LNCaP clone FGC (cell line): ENCODE measurements at regions not wholly inside any gene's neighbourhood (a gene's known extent, or its start where the extent isn't known, plus 50 kb on each side); places are given as distances from the start of the nearest gene placed in this dataset.

Experiments
- DNase-seq: peaks from one replicate; pipeline ENCODE4 v3.0.0-alpha.2; 2011; ENCODE audit warnings: low read depth
- H3K4me3 ChIP-seq: 2 replicates; pipeline ENCODE4 v1.5.1; 2011; ENCODE audit warnings: mild to moderate bottlenecking, low read depth, low read length, control low read depth
- TF ChIP-seq, protein P1 (sequence below): IDR thresholded peaks from 2 replicates; pipeline ENCODE4 v1.5.1; 2012; ENCODE audit warnings: mild to moderate bottlenecking; ENCODE audit not compliant: control insufficient read depth, insufficient read depth; ENCODE audit errors: extremely low read depth

DNA sequence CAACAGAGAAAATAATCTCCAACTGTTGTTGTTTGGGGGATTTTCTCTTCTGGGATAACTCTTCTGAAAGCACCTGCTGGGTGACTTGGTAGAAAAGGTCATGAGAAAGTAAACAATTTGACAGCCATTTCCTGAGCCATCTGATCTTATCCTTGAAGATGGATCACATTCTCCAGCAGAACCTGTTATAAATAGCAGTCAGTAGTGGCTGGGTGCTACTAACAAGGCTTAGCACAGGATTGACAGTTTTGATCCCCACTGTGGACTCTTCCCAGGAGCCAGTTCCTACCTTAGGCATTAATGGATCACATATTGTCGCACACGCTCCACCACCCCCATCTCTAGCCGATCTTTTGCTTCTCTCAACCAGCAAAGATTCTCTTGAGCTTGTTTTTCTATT is 220.2 kb downstream of the PLK2 start:
- peak; percentile 79 for DNase-seq
- TF ChIP-seq, protein P1, sequence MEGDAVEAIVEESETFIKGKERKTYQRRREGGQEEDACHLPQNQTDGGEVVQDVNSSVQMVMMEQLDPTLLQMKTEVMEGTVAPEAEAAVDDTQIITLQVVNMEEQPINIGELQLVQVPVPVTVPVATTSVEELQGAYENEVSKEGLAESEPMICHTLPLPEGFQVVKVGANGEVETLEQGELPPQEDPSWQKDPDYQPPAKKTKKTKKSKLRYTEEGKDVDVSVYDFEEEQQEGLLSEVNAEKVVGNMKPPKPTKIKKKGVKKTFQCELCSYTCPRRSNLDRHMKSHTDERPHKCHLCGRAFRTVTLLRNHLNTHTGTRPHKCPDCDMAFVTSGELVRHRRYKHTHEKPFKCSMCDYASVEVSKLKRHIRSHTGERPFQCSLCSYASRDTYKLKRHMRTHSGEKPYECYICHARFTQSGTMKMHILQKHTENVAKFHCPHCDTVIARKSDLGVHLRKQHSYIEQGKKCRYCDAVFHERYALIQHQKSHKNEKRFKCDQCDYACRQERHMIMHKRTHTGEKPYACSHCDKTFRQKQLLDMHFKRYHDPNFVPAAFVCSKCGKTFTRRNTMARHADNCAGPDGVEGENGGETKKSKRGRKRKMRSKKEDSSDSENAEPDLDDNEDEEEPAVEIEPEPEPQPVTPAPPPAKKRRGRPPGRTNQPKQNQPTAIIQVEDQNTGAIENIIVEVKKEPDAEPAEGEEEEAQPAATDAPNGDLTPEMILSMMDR = no peak
- H3K4me3 ChIP-seq = no peak overlapping the region

DNA sequence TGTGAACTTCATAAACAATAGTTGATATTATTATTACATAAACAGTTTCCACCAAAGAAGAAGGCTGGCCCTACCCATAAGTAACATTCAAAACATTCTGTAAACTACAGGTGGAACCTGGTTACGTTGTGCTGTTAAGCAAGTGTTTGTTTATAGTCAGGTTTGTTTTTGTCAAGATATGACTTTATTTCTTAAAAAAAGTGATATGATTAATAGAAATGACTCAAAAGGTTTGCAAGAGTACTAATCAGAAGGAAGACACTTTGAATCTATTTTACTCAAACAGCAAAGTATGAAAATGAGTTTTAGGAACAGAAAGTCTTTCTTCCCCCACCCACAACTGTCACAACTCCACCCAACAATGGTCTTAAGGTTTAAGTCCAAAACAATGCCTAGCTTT is 220.8 kb downstream of the PLK2 start:
- DNase-seq = no peak
- TF ChIP-seq, protein P1 = no peak
- H3K4me3 ChIP-seq = no peak overlapping the region

DNA sequence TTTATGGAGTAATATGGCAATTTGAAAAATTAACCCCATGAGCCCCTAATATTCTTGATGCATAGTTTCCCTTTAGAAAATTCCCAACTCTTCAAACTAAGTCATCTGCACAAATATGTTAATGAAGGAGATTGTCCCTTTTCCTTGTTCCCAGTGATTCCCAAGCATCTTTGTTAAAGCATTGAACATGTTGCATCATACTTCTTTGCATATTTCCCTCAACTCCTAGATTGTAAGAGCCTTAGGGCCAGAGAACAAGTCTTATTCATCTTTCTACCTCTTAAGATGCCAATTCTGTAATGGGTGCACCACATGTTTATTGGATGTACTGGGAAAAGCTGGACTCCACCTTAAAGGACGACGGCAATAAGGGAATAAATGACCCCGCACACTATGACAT is 223.4 kb downstream of the PLK2 start:
- no peak overlapping the region for H3K4me3 ChIP-seq
- DNase-seq = no peak
- TF ChIP-seq, protein P1 = no peak

DNA sequence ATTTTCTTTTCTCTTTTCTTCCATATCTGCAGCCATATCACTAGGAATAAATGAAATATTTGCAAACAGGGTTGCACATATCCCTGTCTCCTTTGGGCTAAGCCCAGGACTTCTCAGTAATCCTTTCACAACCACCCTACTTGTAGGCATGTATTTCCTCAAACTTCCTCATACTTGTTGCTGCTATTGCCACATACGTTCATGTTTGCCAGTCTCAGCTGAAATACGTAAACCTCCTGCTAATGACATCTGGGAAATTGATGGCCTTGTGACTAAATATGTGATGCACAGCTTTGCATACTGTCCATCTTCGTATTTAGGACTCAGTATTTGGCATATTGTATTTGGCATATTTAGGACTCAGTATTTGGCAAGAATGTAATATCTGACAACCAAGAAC is 224.6 kb downstream of the PLK2 start:
- DNase-seq = peak; percentile 36
- H3K4me3 ChIP-seq = no peak overlapping the region
- TF ChIP-seq, protein P1 = no peak

DNA sequence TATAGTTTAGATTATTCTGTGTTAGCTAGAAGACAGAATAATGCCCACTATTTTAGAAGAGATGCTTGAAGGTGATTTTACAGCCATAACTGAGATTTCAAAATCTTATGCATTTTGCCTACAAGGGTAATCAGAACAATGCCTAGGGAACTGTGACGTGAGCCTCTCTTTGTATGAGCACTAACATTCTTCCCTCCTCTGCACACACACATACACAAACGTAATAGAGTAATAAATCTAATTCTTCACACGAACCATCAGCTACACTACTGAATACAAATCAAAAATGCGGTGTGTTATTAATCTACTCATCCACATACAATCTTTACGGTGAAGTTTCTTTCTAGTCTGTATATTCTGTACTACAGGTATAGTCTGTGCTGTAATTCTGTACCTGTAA is 227.8 kb downstream of the PLK2 start:
- H3K4me3 ChIP-seq = no peak overlapping the region
- DNase-seq = no peak
- TF ChIP-seq, protein P1 = no peak

DNA sequence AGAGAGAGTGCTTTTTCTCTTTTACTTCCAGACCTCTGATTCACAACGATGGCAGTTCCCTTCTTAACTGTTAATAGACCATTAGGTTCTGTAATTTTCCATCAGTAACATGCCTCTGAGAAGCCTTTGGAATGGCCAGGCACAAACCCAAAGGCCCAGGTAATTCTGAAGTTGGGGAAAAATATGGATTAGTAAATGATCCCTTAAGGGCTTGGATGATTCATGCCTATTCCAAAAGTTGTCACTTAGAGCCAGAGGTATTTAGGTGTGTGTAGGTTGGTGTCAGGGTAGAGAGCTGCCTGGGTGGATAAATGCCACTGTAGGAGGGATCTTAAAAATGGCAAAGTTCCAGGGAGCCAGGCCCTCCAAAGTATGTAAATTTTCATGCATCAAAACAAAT is 228.8 kb downstream of the PLK2 start:
- TF ChIP-seq, protein P1 = no peak
- DNase-seq = no peak
- no peak overlapping the region for H3K4me3 ChIP-seq

DNA sequence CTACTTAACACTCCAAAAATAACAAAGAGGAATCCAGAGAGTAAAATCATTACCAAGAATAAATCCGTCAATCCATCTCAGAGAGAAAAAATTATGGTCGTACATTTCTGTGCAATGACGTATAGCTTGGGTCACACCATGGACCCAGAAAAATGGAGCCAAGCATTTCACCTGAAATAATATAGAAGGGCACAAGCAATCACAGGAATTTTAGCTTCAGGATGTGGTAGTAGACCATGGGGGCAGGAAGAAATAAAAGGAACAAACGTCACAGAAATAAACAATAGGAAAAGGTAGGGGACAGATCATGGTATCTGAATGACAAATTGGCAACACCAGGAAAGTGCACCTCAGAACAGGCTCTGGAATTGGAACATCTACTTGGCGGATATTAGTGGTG is 231.0 kb downstream of the PLK2 start:
- no peak for DNase-seq
- H3K4me3 ChIP-seq = no peak overlapping the region
- TF ChIP-seq, protein P1 = no peak
